OCI-LY7 (cell line): ENCODE measurements at regions not wholly inside any gene's neighbourhood (a gene's known extent, or its start where the extent isn't known, plus 50 kb on each side); places are given as distances from the start of the nearest gene placed in this dataset.

Experiments used
- BruUV-seq: library from RNA; stranded (reverse); fragments of 400-500 nt; replicated peaks from 2 replicates; lab custom pipeline; 2021; lab: Mats Ljungman, UMichigan
- CTCF ChIA-PET: fragments of 300-600 bp; sonication (Branson Sonifier 250); formaldehyde crosslinking; loops from one replicate; lab custom pipeline; 2022; ENCODE audit warnings: antibody characterized with exemption; ENCODE audit not compliant: unreplicated experiment; lab: Charles Lee
- POLR2A ChIA-PET: fragments of 300-600 bp; sonication (Branson Sonifier 250); formaldehyde crosslinking; loops from one replicate; lab custom pipeline; 2022; ENCODE audit warnings: antibody characterized with exemption; lab: Charles Lee
- DNase-seq: peaks from one replicate; pipeline ENCODE4 v3.0.0-alpha.2; 2015; ENCODE audit warnings: low spot score
- H2AFZ ChIP-seq: fragments of 200-600 bp; sonication (generic), shearing (Covaris generic); 2 replicates; pipeline ENCODE4 v1.6.1; 2014; ENCODE audit warnings: mild to moderate bottlenecking, antibody characterized with exemption, low read length, moderate library complexity
- H3K27ac ChIP-seq: fragments of 200-600 bp; sonication (generic); 2 replicates; pipeline ENCODE4 v1.5.1; 2014; ENCODE audit warnings: mixed run types, low read depth, mild to moderate bottlenecking, moderate library complexity, low read length, inconsistent platforms; ENCODE audit not compliant: poor library complexity, severe bottlenecking
- H3K36me3 ChIP-seq: fragments of 200-600 bp; sonication (generic); 2 replicates; pipeline ENCODE4 v1.6.1; 2014; ENCODE audit warnings: mild to moderate bottlenecking, antibody characterized with exemption, low read length, moderate library complexity, mixed read lengths; ENCODE audit not compliant: insufficient read depth
- H3K4me1 ChIP-seq: fragments of 200-600 bp; sonication (generic); 2 replicates; pipeline ENCODE4 v1.5.1; 2014; ENCODE audit warnings: mild to moderate bottlenecking, low read length; ENCODE audit not compliant: insufficient read depth, poor library complexity, severe bottlenecking
- H3K4me2 ChIP-seq: fragments of 200-600 bp; sonication (generic); 2 replicates; pipeline ENCODE4 v1.6.1; 2014; ENCODE audit warnings: mild to moderate bottlenecking, low read length
- H3K4me3 ChIP-seq: fragments of 200-600 bp; sonication (generic); 2 replicates; pipeline ENCODE4 v1.5.1; 2014; ENCODE audit warnings: mild to moderate bottlenecking, low read depth, low read length; ENCODE audit not compliant: poor library complexity, severe bottlenecking
- H3K79me2 ChIP-seq: fragments of 200-600 bp; sonication (generic); 2 replicates; pipeline ENCODE4 v1.6.1; 2016; ENCODE audit warnings: low read depth, mild to moderate bottlenecking, low read length, moderate library complexity, mixed read lengths; ENCODE audit not compliant: insufficient read depth
- H3K9me2 ChIP-seq: fragments of 200-600 bp; sonication (generic); 2 replicates; pipeline ENCODE4 v1.6.1; 2016; ENCODE audit warnings: mild to moderate bottlenecking, low read length, mixed read lengths; ENCODE audit not compliant: insufficient read depth
- H3K9me3 ChIP-seq: fragments of 200-600 bp; sonication (generic); 2 replicates; pipeline ENCODE4 v1.6.1; 2014; ENCODE audit warnings: mild to moderate bottlenecking, mixed run types, low read length, mixed read lengths
- H4K20me1 ChIP-seq: fragments of 200-600 bp; sonication (generic); 2 replicates; pipeline ENCODE4 v1.6.1; 2014; ENCODE audit warnings: mild to moderate bottlenecking, antibody characterized with exemption, low read length, moderate library complexity, mixed read lengths; ENCODE audit not compliant: insufficient read depth
- EZH2phosphoT487 ChIP-seq: fragments of 200-600 bp; sonication (generic); IDR thresholded peaks from 2 replicates; pipeline ENCODE4 v1.6.1; 2018; ENCODE audit warnings: low read depth, borderline replicate concordance, mild to moderate bottlenecking, mixed run types, antibody characterized with exemption, low read length, moderate library complexity, mixed read lengths
- intact Hi-C: fragments of 100-400 bp; cut with micrococcal nuclease; formaldehyde crosslinking; loops from one replicate; pipeline ENCODE4 v1.10.0; 2022; ENCODE audit not compliant: unreplicated experiment
- TF ChIP-seq, protein P1 (sequence below): fragments of 200-600 bp; sonication (generic); conservative IDR thresholded peaks from 2 replicates; pipeline ENCODE4 v1.5.1; 2014; ENCODE audit warnings: mild to moderate bottlenecking, antibody characterized with exemption, low read length, moderate library complexity, mixed read lengths

GRCh38 chr15:36265422-36265821, 314.0 kb upstream of the CDIN1 start:
- Histone ChIP-seq H4K20me1 (no peaks in the 10 kb centered on the region), H2AFZ (no peak overlapping the region), H3K4me3 (no peak overlapping the region), H3K9me3 (no peaks in the 10 kb centered on the region), H3K4me1 (no peaks in the 10 kb centered on the region), H3K36me3 (no peaks in the 10 kb centered on the region), H3K4me2 (no peak overlapping the region), H3K79me2 (no peaks in the 10 kb centered on the region), H3K9me2 (no peaks in the 10 kb centered on the region), H3K27ac (no peak overlapping the region)
- no peak for DNase-seq
- no TSS peak for BruUV-seq
- CTCF ChIA-PET: interaction anchor here (0.5 kb wide), 1 partner anchor 163 kb away, joined by 4 read pairs; no protein-coding TSS in a partner anchor
- TF ChIP-seq, protein P1, sequence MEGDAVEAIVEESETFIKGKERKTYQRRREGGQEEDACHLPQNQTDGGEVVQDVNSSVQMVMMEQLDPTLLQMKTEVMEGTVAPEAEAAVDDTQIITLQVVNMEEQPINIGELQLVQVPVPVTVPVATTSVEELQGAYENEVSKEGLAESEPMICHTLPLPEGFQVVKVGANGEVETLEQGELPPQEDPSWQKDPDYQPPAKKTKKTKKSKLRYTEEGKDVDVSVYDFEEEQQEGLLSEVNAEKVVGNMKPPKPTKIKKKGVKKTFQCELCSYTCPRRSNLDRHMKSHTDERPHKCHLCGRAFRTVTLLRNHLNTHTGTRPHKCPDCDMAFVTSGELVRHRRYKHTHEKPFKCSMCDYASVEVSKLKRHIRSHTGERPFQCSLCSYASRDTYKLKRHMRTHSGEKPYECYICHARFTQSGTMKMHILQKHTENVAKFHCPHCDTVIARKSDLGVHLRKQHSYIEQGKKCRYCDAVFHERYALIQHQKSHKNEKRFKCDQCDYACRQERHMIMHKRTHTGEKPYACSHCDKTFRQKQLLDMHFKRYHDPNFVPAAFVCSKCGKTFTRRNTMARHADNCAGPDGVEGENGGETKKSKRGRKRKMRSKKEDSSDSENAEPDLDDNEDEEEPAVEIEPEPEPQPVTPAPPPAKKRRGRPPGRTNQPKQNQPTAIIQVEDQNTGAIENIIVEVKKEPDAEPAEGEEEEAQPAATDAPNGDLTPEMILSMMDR: no peak
- TF ChIP-seq EZH2phosphoT487: no peak
- POLR2A ChIA-PET: no interaction called here
- intact Hi-C loops: no loop called here

DNA sequence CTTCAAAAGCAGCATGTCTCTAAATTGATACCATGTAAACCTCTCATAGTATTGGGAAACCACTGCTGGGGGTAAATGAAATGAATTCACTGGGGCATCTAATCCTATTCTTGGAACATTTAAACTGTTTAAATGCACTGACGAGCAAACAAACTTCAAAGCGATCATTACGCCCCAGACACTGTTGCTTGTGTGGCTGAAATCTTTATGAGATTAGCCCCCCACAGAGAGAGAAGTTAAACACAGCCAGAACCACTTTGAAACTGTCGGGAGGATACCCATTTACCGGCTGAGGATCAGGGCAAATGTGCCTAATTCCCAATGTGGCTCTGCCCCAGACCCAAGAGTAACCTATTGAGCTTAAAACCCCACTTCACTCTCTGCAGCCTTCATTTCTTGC, 308.4 kb upstream of the CDIN1 start:
- Histone ChIP-seq H3K4me1 (no peaks in the 10 kb centered on the region), H3K79me2 (no peaks in the 10 kb centered on the region), H4K20me1 (no peaks in the 10 kb centered on the region), H3K9me2 (no peaks in the 10 kb centered on the region), H3K4me2 (no peak overlapping the region), H2AFZ (no peak overlapping the region), H3K4me3 (no peak overlapping the region), H3K9me3 (no peaks in the 10 kb centered on the region), H3K27ac (no peak overlapping the region), H3K36me3 (no peaks in the 10 kb centered on the region)
- DNase-seq: no peak
- POLR2A ChIA-PET: no interaction called here
- no peak for TF ChIP-seq EZH2phosphoT487
- TF ChIP-seq, protein P1: no peak
- CTCF ChIA-PET: no interaction called here
- no TSS peak for BruUV-seq
- intact Hi-C loops: no loop called here

DNA sequence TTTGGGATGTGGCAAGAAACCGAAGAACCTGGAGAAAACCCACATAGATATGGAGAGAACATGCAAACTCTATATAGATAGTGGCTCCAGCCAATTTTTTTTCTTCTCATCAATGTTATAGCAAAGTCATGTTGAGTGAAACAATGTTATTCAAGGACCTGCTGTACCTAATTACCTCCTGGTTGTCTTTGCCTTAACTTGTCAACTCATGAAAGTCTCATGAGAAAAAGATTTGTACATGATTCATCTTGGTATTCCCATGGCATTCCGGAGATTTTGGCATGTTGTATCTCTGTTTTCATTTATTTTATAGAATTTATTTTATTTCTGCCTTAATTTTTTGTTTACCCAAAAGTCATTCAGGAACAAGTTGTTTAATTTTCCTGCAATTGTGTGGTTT, 303.8 kb upstream of the CDIN1 start:
- no peaks in the 10 kb centered on the region for H3K9me2 ChIP-seq
- H3K4me2 ChIP-seq: no peak overlapping the region
- no peaks in the 10 kb centered on the region for H3K79me2 ChIP-seq
- intact Hi-C loops: no loop called here
- no peaks in the 10 kb centered on the region for H3K36me3 ChIP-seq
- no peak overlapping the region for H3K27ac ChIP-seq
- no peak overlapping the region for H2AFZ ChIP-seq
- ChIA-PET POLR2A (no interaction called here), CTCF (interaction anchor here (0.6 kb wide), 1 partner anchor 765 kb away, joined by 3 read pairs; no protein-coding TSS in a partner anchor)
- no TSS peak for BruUV-seq
- H3K4me1 ChIP-seq: no peaks in the 10 kb centered on the region
- TF ChIP-seq EZH2phosphoT487: no peak
- TF ChIP-seq, protein P1: no peak
- no peaks in the 10 kb centered on the region for H4K20me1 ChIP-seq
- no peak overlapping the region for H3K4me3 ChIP-seq
- no peaks in the 10 kb centered on the region for H3K9me3 ChIP-seq
- no peak for DNase-seq
